Mesenchymal stem cell (in vitro differentiated cells and primary cell): ENCODE measurements at regions not wholly inside any gene's neighbourhood (a gene's known extent, or its start where the extent isn't known, plus 50 kb on each side); places are given as distances from the start of the nearest gene placed in this dataset.

ENCODE experiments used
- DNase-seq: peaks from one replicate; pipeline ENCODE4 v3.0.0-alpha.2; 2013
- H2AFZ ChIP-seq: one replicate; pipeline ENCODE4 v1.6.1; 2013; ENCODE audit warnings: low read depth, mild to moderate bottlenecking, control low read depth, inconsistent platforms, low read length, moderate library complexity
- H2AK5ac ChIP-seq: 2 replicates; pipeline ENCODE4 v1.6.1; 2013; ENCODE audit warnings: low read length, moderate library complexity, mild to moderate bottlenecking, inconsistent platforms; ENCODE audit not compliant: severe bottlenecking
- H2BK120ac ChIP-seq: one replicate; pipeline ENCODE4 v1.6.1; 2013; ENCODE audit warnings: low read depth, mild to moderate bottlenecking, inconsistent platforms, low read length, moderate library complexity
- H2BK12ac ChIP-seq, 2 experiments: one replicate each; pipeline ENCODE4 v1.6.1; 2013; ENCODE audit warnings: inconsistent platforms in 2 of 2, low read length in 2 of 2, mild to moderate bottlenecking in 2 of 2, moderate library complexity in 2 of 2, control low read depth in 1 of 2
- H2BK15ac ChIP-seq: one replicate; pipeline ENCODE4 v1.6.1; 2013; ENCODE audit warnings: mild to moderate bottlenecking, low read depth, inconsistent platforms; ENCODE audit not compliant: poor library complexity, severe bottlenecking
- H2BK5ac ChIP-seq: 2 replicates; pipeline ENCODE4 v1.6.1; 2013; ENCODE audit warnings: low read depth, mild to moderate bottlenecking, low read length, control low read depth, inconsistent platforms; ENCODE audit not compliant: poor library complexity, severe bottlenecking
- H3K14ac ChIP-seq, 2 experiments: one replicate each; pipeline ENCODE4 v1.6.1; 2013; ENCODE audit warnings: inconsistent platforms in 2 of 2, low read length in 2 of 2, control low read depth in 1 of 2, mild to moderate bottlenecking in 1 of 2, moderate library complexity in 1 of 2
- H3K18ac ChIP-seq, 2 experiments: one replicate each; pipeline ENCODE4 v1.6.1; 2013; ENCODE audit warnings: inconsistent platforms in 2 of 2, low read length in 2 of 2, control low read depth in 1 of 2, low read depth in 1 of 2, mild to moderate bottlenecking in 1 of 2
- H3K23ac ChIP-seq, 2 experiments: one replicate each; pipeline ENCODE4 v1.6.1; 2013; ENCODE audit warnings: inconsistent platforms in 2 of 2, low read length in 2 of 2, mild to moderate bottlenecking in 2 of 2, moderate library complexity in 2 of 2, control low read depth in 1 of 2
- H3K27ac ChIP-seq: 2 replicates; pipeline ENCODE4 v1.5.1; 2013; ENCODE audit warnings: mild to moderate bottlenecking, moderate library complexity, low read length, control low read depth, inconsistent platforms; ENCODE audit not compliant: poor library complexity, severe bottlenecking
- H3K27me3 ChIP-seq, 2 experiments: 2 replicates each; pipeline versions ENCODE4 v1.6.1 to v1.7.0; 2013; ENCODE audit warnings: low read length in 2 of 2, mild to moderate bottlenecking in 2 of 2, moderate library complexity in 2 of 2, control low read depth in 1 of 2, inconsistent platforms in 1 of 2; ENCODE audit not compliant: control insufficient read depth in 1 of 2, insufficient read depth in 1 of 2
- H3K36me3 ChIP-seq, 2 experiments: 2 replicates each; pipeline versions ENCODE4 v1.6.1 to v1.7.0; 2013; ENCODE audit warnings: low read length in 2 of 2, control low read depth in 1 of 2, inconsistent platforms in 1 of 2, low read depth in 1 of 2, mild to moderate bottlenecking in 1 of 2; ENCODE audit not compliant: insufficient read depth in 2 of 2, control insufficient read depth in 1 of 2
- H3K4ac ChIP-seq, 2 experiments: one replicate each; pipeline ENCODE4 v1.6.1; 2013; ENCODE audit warnings: inconsistent platforms in 2 of 2, low read length in 2 of 2, mild to moderate bottlenecking in 2 of 2, moderate library complexity in 2 of 2, control low read depth in 1 of 2, low read depth in 1 of 2
- H3K4me1 ChIP-seq: 2 replicates; pipeline ENCODE4 v1.6.1; 2013; ENCODE audit warnings: low read depth, low read length, control low read depth; ENCODE audit not compliant: control insufficient read depth, insufficient read depth
- H3K4me2 ChIP-seq: 2 replicates; pipeline ENCODE4 v1.6.1; 2013; ENCODE audit warnings: low read length, mild to moderate bottlenecking, inconsistent platforms; ENCODE audit not compliant: poor library complexity, severe bottlenecking
- H3K4me3 ChIP-seq, 2 experiments: 2 replicates each; pipeline versions ENCODE4 v1.5.1 to v1.7.0; 2013; ENCODE audit warnings: low read length in 2 of 2, mild to moderate bottlenecking in 2 of 2, control low read depth in 1 of 2, low read depth in 1 of 2; ENCODE audit not compliant: insufficient read depth in 1 of 2
- H3K79me1 ChIP-seq: replicated peaks from 2 replicates; pipeline ENCODE4 v1.6.1; 2013; ENCODE audit warnings: mild to moderate bottlenecking, control low read depth, low read length, inconsistent platforms; ENCODE audit not compliant: poor library complexity, severe bottlenecking
- H3K9ac ChIP-seq: 2 replicates; pipeline ENCODE4 v1.7.0; 2013; ENCODE audit warnings: mild to moderate bottlenecking, low read length, moderate library complexity
- H3K9me3 ChIP-seq: 2 replicates; pipeline ENCODE4 v1.7.0; 2013; ENCODE audit warnings: mild to moderate bottlenecking, low read length; ENCODE audit not compliant: control insufficient read depth
- H4K8ac ChIP-seq: one replicate; pipeline ENCODE4 v1.6.1; 2013; ENCODE audit warnings: inconsistent platforms, mild to moderate bottlenecking, low read length, moderate library complexity
- H4K91ac ChIP-seq: one replicate; pipeline ENCODE4 v1.6.1; 2013; ENCODE audit warnings: mild to moderate bottlenecking, low read length, inconsistent platforms
- WGBS: methylation state at CpG from one replicate; pipeline ENCODE4 v1.1.7; 2013; ENCODE audit warnings: mixed read lengths; 5-methylcytosine and 5-hydroxymethylcytosine counted together

DNA sequence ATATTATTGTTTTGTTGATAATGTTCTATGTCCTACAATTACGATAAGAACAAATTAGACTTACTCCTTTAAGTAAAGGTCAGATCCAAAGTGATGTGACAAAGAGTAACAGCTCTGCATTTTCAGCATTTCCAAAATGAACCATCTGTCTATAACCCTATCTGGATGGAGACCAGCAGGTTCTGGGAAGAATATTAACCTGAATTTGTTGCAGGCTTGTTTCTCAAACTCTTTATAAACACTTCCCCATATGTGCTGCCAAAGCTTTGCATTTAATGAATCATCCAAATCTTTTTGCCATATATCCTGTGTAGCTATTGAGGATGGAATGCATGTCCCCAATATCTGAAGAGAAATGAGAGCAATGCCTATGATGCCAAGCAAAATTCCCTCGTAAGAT, 198.9 kb upstream of the SLC27A6 start:
- Histone ChIP-seq H3K9me3 (no peaks in the 10 kb centered on the region), H3K9ac (no peak overlapping the region), H3K4me3 (no peak overlapping the region), H2BK12ac (no peak overlapping the region), H3K23ac (no peak overlapping the region), H3K27ac (no peak overlapping the region), H3K79me1 (no peaks in the 10 kb centered on the region), H2AK5ac (no peak overlapping the region), H3K4me2 (no peak overlapping the region), H4K8ac (no peak overlapping the region), H3K14ac (no peak overlapping the region), H3K18ac (no peak overlapping the region), H2BK5ac (no peak overlapping the region), H3K4me1 (no peaks in the 10 kb centered on the region), H2BK120ac (no peak overlapping the region), H3K36me3 (no peaks in the 10 kb centered on the region), H2BK15ac (no peak overlapping the region), H3K27me3 (peaks cover 0 to 5% of the 10 kb centered on the region in 2 experiments), H4K91ac (no peak overlapping the region), H3K4ac (no peak overlapping the region), H2AFZ (no peak overlapping the region)
- no CpG with 5 or more reads among the region's 2 CpGs for WGBS
- no peak for DNase-seq

DNA sequence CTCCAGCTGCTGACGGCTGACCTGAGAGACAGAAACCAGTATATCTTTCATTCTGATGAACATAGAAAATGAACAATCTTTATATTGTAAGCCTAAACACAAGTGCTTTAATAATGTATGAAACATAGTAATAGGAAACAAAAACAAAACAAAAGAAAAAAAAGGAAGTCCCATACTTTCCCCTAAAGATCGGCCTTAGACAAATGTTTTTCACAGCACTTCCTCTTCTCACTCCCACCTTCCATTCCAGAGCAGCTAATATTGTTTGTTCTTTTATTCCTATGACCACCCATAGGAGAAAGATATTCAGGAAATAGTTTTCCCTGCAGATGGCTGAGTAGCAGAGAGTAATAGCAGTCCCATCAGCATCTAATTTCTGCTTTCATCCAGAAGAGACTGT, 194.4 kb upstream of the SLC27A6 start:
- H2AK5ac ChIP-seq = no peak overlapping the region
- no peaks in the 10 kb centered on the region for H3K79me1 ChIP-seq
- no CpG with 5 or more reads among the region's 2 CpGs for WGBS
- no peak overlapping the region for H3K18ac ChIP-seq
- no peak overlapping the region for H4K91ac ChIP-seq
- no peaks in the 10 kb centered on the region for H3K27me3 ChIP-seq
- no peak overlapping the region for H3K14ac ChIP-seq
- H2BK12ac ChIP-seq = no peak overlapping the region
- H3K27ac ChIP-seq = no peak overlapping the region
- H2BK120ac ChIP-seq = no peak overlapping the region
- H3K4me3 ChIP-seq = no peak overlapping the region
- H2BK5ac ChIP-seq = no peak overlapping the region
- H3K9me3 ChIP-seq = no peaks in the 10 kb centered on the region
- H3K4ac ChIP-seq = no peak overlapping the region
- no peak overlapping the region for H2BK15ac ChIP-seq
- H3K4me1 ChIP-seq = no peaks in the 10 kb centered on the region
- H2AFZ ChIP-seq = no peak overlapping the region
- DNase-seq = no peak
- H3K36me3 ChIP-seq = no peaks in the 10 kb centered on the region
- no peak overlapping the region for H3K4me2 ChIP-seq
- no peak overlapping the region for H4K8ac ChIP-seq
- no peak overlapping the region for H3K9ac ChIP-seq
- no peak overlapping the region for H3K23ac ChIP-seq

DNA sequence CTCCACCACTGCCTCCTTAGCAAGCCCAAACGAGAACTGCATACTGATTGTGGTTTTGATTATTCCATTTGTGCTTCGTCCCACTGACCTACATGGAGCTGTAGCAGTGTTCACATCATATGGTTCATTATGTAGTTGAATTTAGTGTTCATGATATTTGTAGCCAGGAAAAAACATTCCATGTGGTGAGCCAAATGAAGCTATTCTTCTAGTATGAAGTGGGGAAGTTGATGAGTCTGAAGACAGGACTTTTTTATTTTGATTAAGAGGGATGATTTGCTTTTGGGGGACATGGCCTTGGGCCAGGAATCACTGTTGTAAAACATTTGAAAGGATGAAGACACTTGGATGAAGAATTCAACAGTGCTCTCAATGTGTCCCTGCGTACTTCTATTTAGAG, 192.9 kb upstream of the SLC27A6 start:
- Histone ChIP-seq H2BK12ac (no peak overlapping the region), H3K4me2 (no peak overlapping the region), H3K9ac (no peak overlapping the region), H2BK5ac (no peak overlapping the region), H3K14ac (no peak overlapping the region), H3K18ac (no peak overlapping the region), H3K9me3 (no peaks in the 10 kb centered on the region), H2BK120ac (no peak overlapping the region), H3K4me3 (no peak overlapping the region), H4K8ac (no peak overlapping the region), H3K4ac (no peak overlapping the region), H2AFZ (no peak overlapping the region), H2BK15ac (no peak overlapping the region), H4K91ac (no peak overlapping the region), H3K36me3 (no peaks in the 10 kb centered on the region), H2AK5ac (no peak overlapping the region), H3K79me1 (no peaks in the 10 kb centered on the region), H3K27ac (no peak overlapping the region), H3K27me3 (no peaks in the 10 kb centered on the region), H3K23ac (no peak overlapping the region), H3K4me1 (no peaks in the 10 kb centered on the region)
- WGBS = 87% methylated on average over 2 of the region's 3 CpGs
- DNase-seq = no peak

DNA sequence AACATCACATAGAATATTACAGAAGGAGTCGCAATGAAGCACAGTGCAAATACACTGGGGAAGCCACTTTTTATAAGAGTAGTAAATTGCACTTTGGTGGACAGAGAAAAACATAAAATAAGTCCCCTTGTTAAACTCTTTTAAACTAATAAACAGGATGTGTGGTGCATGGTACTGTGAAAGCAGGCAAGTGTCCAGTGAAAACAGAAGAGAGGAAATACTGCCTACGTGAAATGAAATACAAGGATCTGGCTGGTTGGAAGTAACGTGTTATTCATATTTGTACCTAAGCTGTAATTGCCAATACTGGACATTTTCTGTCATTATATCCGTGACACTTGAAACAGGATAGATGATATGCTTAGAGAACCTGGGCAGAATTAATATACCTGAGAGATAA, 191.9 kb upstream of the SLC27A6 start:
- no peak overlapping the region for H2AFZ ChIP-seq

More for the DNA sequence above, 191.9 kb upstream of the SLC27A6 start:
- H3K4ac ChIP-seq = no peak overlapping the region
- no peak overlapping the region for H2BK120ac ChIP-seq
- H2BK12ac ChIP-seq = no peak overlapping the region
- 85% methylated on average over 3 of the region's 4 CpGs for WGBS
- H3K9me3 ChIP-seq = no peaks in the 10 kb centered on the region
- no peak overlapping the region for H4K91ac ChIP-seq
- no peaks in the 10 kb centered on the region for H3K27me3 ChIP-seq
- no peak overlapping the region for H3K9ac ChIP-seq
- H2BK15ac ChIP-seq = no peak overlapping the region
- H3K18ac ChIP-seq = no peak overlapping the region
- no peak overlapping the region for H2AK5ac ChIP-seq
- no peak overlapping the region for H3K27ac ChIP-seq
- no peak overlapping the region for H3K14ac ChIP-seq
- no peaks in the 10 kb centered on the region for H3K79me1 ChIP-seq
- H3K4me1 ChIP-seq = no peaks in the 10 kb centered on the region
- H3K4me3 ChIP-seq = no peak overlapping the region
- no peaks in the 10 kb centered on the region for H3K36me3 ChIP-seq
- H2BK5ac ChIP-seq = no peak overlapping the region
- no peak overlapping the region for H4K8ac ChIP-seq
- no peak for DNase-seq
- H3K4me2 ChIP-seq = no peak overlapping the region
- no peak overlapping the region for H3K23ac ChIP-seq
